PC-9 (cell line): ENCODE measurements at regions not wholly inside any gene's neighbourhood (a gene's known extent, or its start where the extent isn't known, plus 50 kb on each side); places are given as distances from the start of the nearest gene placed in this dataset.

Source experiments
- BruUV-seq: library from RNA; stranded (reverse); fragments of 400-500 nt; replicated peaks from 2 replicates; lab custom pipeline; 2021; lab: Mats Ljungman, UMichigan
- CTCF ChIA-PET: fragments of 300-600 bp; sonication (Branson Sonifier 250); formaldehyde crosslinking; loops from one replicate; lab custom pipeline; 2022; ENCODE audit warnings: antibody characterized with exemption; lab: Charles Lee
- POLR2A ChIA-PET: fragments of 300-600 bp; sonication (Branson Sonifier 250); formaldehyde crosslinking; loops from one replicate; lab custom pipeline; 2022; ENCODE audit warnings: antibody characterized with exemption; ENCODE audit not compliant: unreplicated experiment; lab: Charles Lee
- DNase-seq, 2 experiments: peaks; one replicate each; pipeline versions ENCODE4 v3.0.0 to v3.0.0-alpha.2; 2015 to 2022; ENCODE audit warnings: mixed read lengths in 1 of 2
- H2AFZ ChIP-seq: fragments of 200-600 bp; sonication (generic); 2 replicates; pipeline ENCODE4 v1.8.1; 2017; ENCODE audit warnings: antibody characterized with exemption
- H3F3A ChIP-seq: fragments of 200-600 bp; sonication (generic); 2 replicates; pipeline ENCODE4 v1.8.1; 2017; ENCODE audit warnings: antibody characterized with exemption, mild to moderate bottlenecking, low read depth; ENCODE audit not compliant: insufficient read depth
- H3K27ac ChIP-seq: fragments of 200-600 bp; sonication (generic); 2 replicates; pipeline ENCODE4 v1.6.1; 2016; ENCODE audit warnings: mixed run types
- H3K27me3 ChIP-seq: fragments of 200-600 bp; sonication (generic); 2 replicates; pipeline ENCODE4 v1.6.1; 2016; ENCODE audit warnings: low read depth, mixed run types; ENCODE audit not compliant: insufficient read depth
- H3K36me3 ChIP-seq: fragments of 200-600 bp; sonication (generic); 2 replicates; pipeline ENCODE4 v1.6.1; 2016; ENCODE audit warnings: low read depth, mixed run types
- H3K4me1 ChIP-seq: fragments of 200-600 bp; sonication (generic); replicated peaks from 2 replicates; pipeline ENCODE4 v1.6.1; 2016; ENCODE audit warnings: mixed run types; ENCODE audit not compliant: insufficient read depth
- H3K4me2 ChIP-seq: fragments of 200-600 bp; sonication (generic); 2 replicates; pipeline ENCODE4 v1.6.1; 2017; ENCODE audit warnings: mixed run types
- H3K4me3 ChIP-seq: fragments of 200-600 bp; sonication (generic); 2 replicates; pipeline ENCODE4 v1.6.1; 2016; ENCODE audit warnings: mixed run types
- H3K79me2 ChIP-seq: fragments of 200-600 bp; sonication (generic); 2 replicates; pipeline ENCODE4 v1.6.1; 2017; ENCODE audit warnings: low read depth, mixed run types
- H3K9me2 ChIP-seq: fragments of 200-600 bp; sonication (generic); 2 replicates; pipeline ENCODE4 v1.8.1; 2017; ENCODE audit warnings: mild to moderate bottlenecking; ENCODE audit not compliant: insufficient read depth
- H3K9me3 ChIP-seq: fragments of 200-600 bp; sonication (generic); 2 replicates; pipeline ENCODE4 v1.8.1; 2016; ENCODE audit warnings: low read depth; ENCODE audit not compliant: insufficient read depth
- H4K20me1 ChIP-seq: fragments of 200-600 bp; sonication (generic); 2 replicates; pipeline ENCODE4 v1.8.1; 2017; ENCODE audit not compliant: insufficient read depth
- EZH2 ChIP-seq: fragments of 200-600 bp; sonication (generic); IDR thresholded peaks from 2 replicates; pipeline ENCODE4 v1.8.0; 2017; ENCODE audit warnings: antibody characterized with exemption, low read depth
- intact Hi-C: fragments of 100-400 bp; cut with micrococcal nuclease; formaldehyde crosslinking; loops from one replicate; pipeline ENCODE4 v1.10.0; 2022; ENCODE audit not compliant: unreplicated experiment
- TF ChIP-seq, protein P1 (sequence below): fragments of 200-600 bp; sonication (generic); conservative IDR thresholded peaks from 2 replicates; pipeline ENCODE4 v1.6.1; 2017; ENCODE audit warnings: mixed run types, antibody characterized with exemption, mild to moderate bottlenecking, moderate library complexity

- TF ChIP-seq EZH2 = no peak
- TF ChIP-seq, protein P1, sequence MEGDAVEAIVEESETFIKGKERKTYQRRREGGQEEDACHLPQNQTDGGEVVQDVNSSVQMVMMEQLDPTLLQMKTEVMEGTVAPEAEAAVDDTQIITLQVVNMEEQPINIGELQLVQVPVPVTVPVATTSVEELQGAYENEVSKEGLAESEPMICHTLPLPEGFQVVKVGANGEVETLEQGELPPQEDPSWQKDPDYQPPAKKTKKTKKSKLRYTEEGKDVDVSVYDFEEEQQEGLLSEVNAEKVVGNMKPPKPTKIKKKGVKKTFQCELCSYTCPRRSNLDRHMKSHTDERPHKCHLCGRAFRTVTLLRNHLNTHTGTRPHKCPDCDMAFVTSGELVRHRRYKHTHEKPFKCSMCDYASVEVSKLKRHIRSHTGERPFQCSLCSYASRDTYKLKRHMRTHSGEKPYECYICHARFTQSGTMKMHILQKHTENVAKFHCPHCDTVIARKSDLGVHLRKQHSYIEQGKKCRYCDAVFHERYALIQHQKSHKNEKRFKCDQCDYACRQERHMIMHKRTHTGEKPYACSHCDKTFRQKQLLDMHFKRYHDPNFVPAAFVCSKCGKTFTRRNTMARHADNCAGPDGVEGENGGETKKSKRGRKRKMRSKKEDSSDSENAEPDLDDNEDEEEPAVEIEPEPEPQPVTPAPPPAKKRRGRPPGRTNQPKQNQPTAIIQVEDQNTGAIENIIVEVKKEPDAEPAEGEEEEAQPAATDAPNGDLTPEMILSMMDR = no peak
- Histone ChIP-seq H3K36me3 (no peaks in the 10 kb centered on the region), H3K4me2 (no peak overlapping the region), H3F3A (no peaks in the 10 kb centered on the region), H3K79me2 (no peaks in the 10 kb centered on the region), H3K9me3 (no peaks in the 10 kb centered on the region), H2AFZ (no peak overlapping the region), H3K4me3 (no peak overlapping the region), H3K27ac (no peak overlapping the region), H3K9me2 (no peaks in the 10 kb centered on the region), H3K27me3 (no peaks in the 10 kb centered on the region), H3K4me1 (no peaks in the 10 kb centered on the region), H4K20me1 (no peaks in the 10 kb centered on the region)
- POLR2A ChIA-PET = no interaction called here
- intact Hi-C loops = no loop called here
- no TSS peak for BruUV-seq
- CTCF ChIA-PET = no interaction called here
- no peak for DNase-seq
Measured at GRCh38 chr2:7740114-7740513, 822.9 kb downstream of the RNF144A start.

- Histone ChIP-seq H3K36me3 (no peaks in the 10 kb centered on the region), H3K4me3 (no peak overlapping the region), H3K4me1 (no peaks in the 10 kb centered on the region), H3K79me2 (no peaks in the 10 kb centered on the region), H3F3A (no peaks in the 10 kb centered on the region), H3K27me3 (no peaks in the 10 kb centered on the region), H4K20me1 (no peaks in the 10 kb centered on the region), H3K4me2 (no peak overlapping the region), H3K9me3 (no peaks in the 10 kb centered on the region), H3K9me2 (no peaks in the 10 kb centered on the region), H3K27ac (no peak overlapping the region), H2AFZ (no peak overlapping the region)
- ChIA-PET POLR2A (no interaction called here), CTCF (no interaction called here)
- DNase-seq = no peak
- intact Hi-C loops = no loop called here
- no TSS peak for BruUV-seq
- TF ChIP-seq, protein P1 = no peak
- no peak for TF ChIP-seq EZH2
Measured at GRCh38 chr2:7742301-7742700, 825.1 kb downstream of the RNF144A start.

DNA sequence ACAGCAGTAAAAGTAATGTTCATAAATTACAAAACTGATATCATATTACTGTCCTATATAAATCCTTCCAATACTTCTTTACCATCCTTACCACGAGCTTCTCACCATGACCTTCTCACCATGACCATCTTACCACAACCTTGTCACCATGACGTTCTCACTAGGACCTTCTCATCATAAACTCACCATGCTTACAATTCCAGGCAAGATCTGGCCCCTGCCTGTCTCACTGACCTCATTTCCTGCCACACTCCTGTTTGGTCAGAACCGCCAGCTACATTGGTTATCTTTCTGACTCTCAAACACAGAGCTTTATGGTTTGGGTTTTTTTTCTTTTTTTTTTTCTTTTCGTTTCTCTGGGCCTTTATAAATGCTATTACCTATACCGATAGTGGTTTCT, 827.6 kb downstream of the RNF144A start:
- H3K79me2 ChIP-seq = no peaks in the 10 kb centered on the region
- H4K20me1 ChIP-seq = no peaks in the 10 kb centered on the region
- no peak overlapping the region for H2AFZ ChIP-seq
- no peaks in the 10 kb centered on the region for H3K36me3 ChIP-seq
- no peaks in the 10 kb centered on the region for H3K9me3 ChIP-seq
- TF ChIP-seq, protein P1 = no peak
- TF ChIP-seq EZH2 = no peak
- no peak overlapping the region for H3K4me3 ChIP-seq
- no peak for DNase-seq
- no peaks in the 10 kb centered on the region for H3K4me1 ChIP-seq
- BruUV-seq = no TSS peak
- H3K27me3 ChIP-seq = no peaks in the 10 kb centered on the region
- no peak overlapping the region for H3K4me2 ChIP-seq
- CTCF ChIA-PET = no interaction called here
- POLR2A ChIA-PET = no interaction called here
- intact Hi-C loops = no loop called here
- no peaks in the 10 kb centered on the region for H3F3A ChIP-seq
- no peak overlapping the region for H3K27ac ChIP-seq
- H3K9me2 ChIP-seq = no peaks in the 10 kb centered on the region
